Epithelial cell of esophagus (primary cell): ENCODE measurements at regions not wholly inside any gene's neighbourhood (a gene's known extent, or its start where the extent isn't known, plus 50 kb on each side); places are given as distances from the start of the nearest gene placed in this dataset.

Experiments used
- DNase-seq: peaks from one replicate; pipeline ENCODE4 v3.0.0; 2010; ENCODE audit warnings: low read depth
- H3K4me3 ChIP-seq: 2 replicates; pipeline ENCODE4 v1.5.1; 2011; ENCODE audit warnings: mild to moderate bottlenecking, low read length, control low read depth
- CTCF ChIP-seq: IDR thresholded peaks from 2 replicates; pipeline ENCODE4 v1.5.1; 2011; ENCODE audit warnings: low read depth, mild to moderate bottlenecking, low read length, control low read depth, inconsistent platforms; ENCODE audit not compliant: insufficient read depth; ENCODE audit errors: missing control alignments

- no peak overlapping the region for H3K4me3 ChIP-seq
- no peak for TF ChIP-seq CTCF
- no peak for DNase-seq
These were observed 129.2 kb upstream of the TSC22D2 start for GRCh38 chr3:150278843-150279381.

GRCh38 chr3:150278195-150278594 is 129.9 kb upstream of the TSC22D2 start:
- TF ChIP-seq CTCF = no peak
- no peak overlapping the region for H3K4me3 ChIP-seq
- DNase-seq = no peak

GRCh38 chr3:150277444-150277843 is 130.7 kb upstream of the TSC22D2 start:
- no peak for DNase-seq
- H3K4me3 ChIP-seq = no peak overlapping the region
- no peak for TF ChIP-seq CTCF

- H3K4me3 ChIP-seq = no peak overlapping the region
- DNase-seq = no peak
- TF ChIP-seq CTCF = no peak
These were observed 132.2 kb upstream of the TSC22D2 start for GRCh38 chr3:150275941-150276340.

- DNase-seq = peak; percentile 40
These were observed 133.7 kb upstream of the TSC22D2 start for GRCh38 chr3:150274372-150274771.

GRCh38 chr3:150273396-150273795 is 134.7 kb upstream of the TSC22D2 start:
- no peak overlapping the region for H3K4me3 ChIP-seq
- no peak for DNase-seq
- TF ChIP-seq CTCF = no peak

More at GRCh38 chr3:150274372-150274771, 133.7 kb upstream of the TSC22D2 start:
- TF ChIP-seq CTCF = no peak
- no peak overlapping the region for H3K4me3 ChIP-seq

GRCh38 chr3:150271591-150271960 is 136.5 kb upstream of the TSC22D2 start:
- TF ChIP-seq CTCF = no peak
- no peak for DNase-seq
- no peak overlapping the region for H3K4me3 ChIP-seq
